Putamen (tissue), 1 donor: ENCODE measurements at regions not wholly inside any gene's neighbourhood (a gene's known extent, or its start where the extent isn't known, plus 50 kb on each side); places are given as distances from the start of the nearest gene placed in this dataset.

ENCODE experiments used
- DNase-seq: peaks from one replicate; pipeline ENCODE4 v3.0.0-alpha.2; 2016; ENCODE audit warnings: low spot score

DNA sequence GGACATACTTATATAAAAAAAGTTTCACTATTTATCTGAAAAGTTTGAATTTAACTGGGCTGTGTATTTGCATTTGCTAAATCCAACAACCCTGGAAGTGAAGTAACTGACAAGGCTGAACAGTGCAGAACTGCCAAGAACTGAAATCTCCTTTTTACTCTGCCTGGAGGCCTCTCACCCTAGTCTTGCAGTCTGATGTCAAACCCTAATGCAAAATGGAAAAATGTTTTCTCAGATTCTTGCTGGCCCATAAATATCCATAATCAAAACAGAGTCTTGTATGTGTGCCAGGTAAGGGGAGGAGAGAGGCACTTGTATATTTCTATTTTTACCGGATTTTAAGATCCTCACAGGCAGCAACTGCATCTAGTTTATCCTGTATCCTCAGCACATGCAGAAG is 432.7 kb upstream of the KLF4 start:
- DNase-seq, result no peak

- DNase-seq, result peak; percentile 52
Measured at GRCh38 chr9:107919263-107919662, 429.7 kb upstream of the KLF4 start.

GRCh38 chr9:107918749-107919148 is 429.2 kb upstream of the KLF4 start:
- no peak for DNase-seq

GRCh38 chr9:107914151-107914550 is 424.6 kb upstream of the KLF4 start:
- DNase-seq, result no peak

DNA sequence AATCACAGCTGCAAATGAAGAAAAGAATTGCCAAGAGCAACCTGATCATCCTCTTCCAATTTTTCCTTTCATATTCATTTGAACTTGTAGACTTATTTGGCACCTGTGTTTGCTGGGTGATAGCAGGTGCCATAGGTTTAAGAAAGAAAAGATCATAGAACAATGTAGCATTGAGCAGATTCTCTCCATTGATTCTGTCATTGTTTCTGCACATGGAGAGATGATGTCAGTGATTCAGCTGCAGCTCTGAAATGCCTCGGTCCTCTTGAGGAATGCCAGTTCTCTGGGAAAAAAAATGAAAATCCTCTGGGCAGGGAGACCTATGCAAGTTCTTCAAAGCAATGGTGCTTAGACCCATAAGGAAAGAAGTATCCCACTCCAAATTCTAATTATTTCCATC is 418.1 kb upstream of the KLF4 start:
- DNase-seq, result peak; percentile 86

DNA sequence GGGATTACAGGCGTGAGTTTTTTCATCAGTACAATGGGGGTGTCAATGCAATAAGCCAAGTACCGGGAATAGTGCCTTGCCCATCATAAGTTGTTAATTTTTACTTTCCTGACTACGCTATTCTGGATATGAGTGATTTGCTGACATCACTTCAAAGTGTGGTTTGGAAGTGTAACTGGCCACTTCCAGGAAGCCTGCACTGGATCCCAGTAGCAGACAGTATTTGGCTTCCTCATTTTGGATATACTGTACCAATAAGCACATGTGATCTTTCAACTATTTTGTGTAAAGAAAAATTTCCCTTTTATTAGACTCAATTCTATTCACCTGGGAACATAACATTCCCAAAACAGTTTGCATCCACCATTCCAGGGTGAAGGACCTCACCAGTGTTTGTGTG is 417.7 kb upstream of the KLF4 start:
- DNase-seq, result no peak

DNA sequence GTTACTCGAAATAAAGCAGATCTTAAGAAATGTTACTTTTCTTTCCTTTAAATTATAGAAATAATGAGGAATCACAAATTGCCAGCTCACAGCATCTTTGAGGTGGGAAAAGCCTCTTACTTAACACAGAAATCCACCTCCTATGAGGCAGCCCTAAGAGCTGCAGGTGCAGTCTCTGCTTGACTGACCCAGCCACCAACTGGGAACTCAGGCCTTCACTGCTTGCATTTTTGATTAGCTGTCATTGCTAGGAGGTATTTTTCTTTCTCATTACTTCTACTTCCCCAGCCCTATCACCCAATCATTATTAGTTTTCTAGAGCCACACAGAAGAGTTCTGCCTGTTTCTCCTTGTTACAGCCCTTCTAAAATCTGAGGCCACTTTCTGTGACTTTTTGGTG is 416.5 kb upstream of the KLF4 start:
- DNase-seq, result no peak

- peak; percentile 36 for DNase-seq
Measured at GRCh38 chr9:107905308-107906020, 415.9 kb upstream of the KLF4 start.

- DNase-seq, result no peak
Measured at GRCh38 chr9:107899961-107900330, 410.4 kb upstream of the KLF4 start.

DNA sequence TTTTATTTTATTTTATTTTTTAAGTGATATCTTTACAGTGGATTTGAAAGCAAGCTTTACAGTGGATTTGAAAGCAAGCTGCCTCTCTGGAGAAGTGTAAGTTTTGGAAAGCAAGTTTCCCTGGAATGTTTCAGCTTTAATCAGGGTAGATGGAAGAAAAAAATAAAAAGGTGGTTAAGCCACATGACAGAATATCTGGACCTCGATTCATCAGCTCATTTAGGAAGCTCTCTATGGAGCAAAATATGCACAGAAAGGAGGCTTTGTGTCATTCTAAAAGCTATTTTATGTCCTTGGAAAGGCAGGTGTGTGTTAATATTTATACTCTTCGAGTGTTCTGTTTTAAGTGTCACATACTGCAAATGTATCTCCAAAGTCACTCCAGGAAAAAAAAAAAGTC is 409.2 kb upstream of the KLF4 start:
- DNase-seq, result no peak

GRCh38 chr9:107896544-107896943 is 407.0 kb upstream of the KLF4 start:
- no peak for DNase-seq

GRCh38 chr9:107895501-107896001 is 406.0 kb upstream of the KLF4 start:
- DNase-seq, result no peak

DNA sequence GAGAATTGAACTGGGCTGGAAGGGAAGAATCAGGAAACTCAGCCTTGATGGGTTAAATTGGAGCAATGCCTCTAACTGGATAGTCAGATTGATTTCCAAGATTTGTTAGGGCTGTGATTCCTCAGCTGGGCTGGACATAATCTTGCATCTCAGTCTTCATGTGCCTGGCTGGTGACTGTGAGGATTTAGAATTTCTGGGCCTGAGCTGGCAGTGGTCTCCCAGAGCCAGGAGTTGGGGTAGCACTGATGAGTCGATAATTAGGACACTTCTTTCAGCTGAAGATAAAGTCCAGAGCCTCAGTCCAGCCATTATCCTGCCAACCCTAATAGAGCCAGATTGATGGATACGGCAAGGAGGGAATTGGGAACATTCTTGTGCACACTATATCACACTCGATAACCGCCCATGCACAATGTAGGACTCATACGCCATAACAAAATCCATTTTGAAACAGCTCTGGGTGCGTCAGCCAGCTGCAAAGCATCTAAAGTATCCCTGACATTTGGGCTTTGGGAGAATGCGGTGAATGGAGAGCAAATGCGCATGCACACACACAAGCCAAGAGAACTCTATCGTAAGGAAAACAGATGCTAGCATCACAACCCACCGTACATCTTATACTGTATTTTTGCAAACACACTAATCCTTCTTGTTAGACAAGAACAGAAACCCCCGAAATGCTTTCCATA is 405.1 kb upstream of the KLF4 start:
- no peak for DNase-seq

DNA sequence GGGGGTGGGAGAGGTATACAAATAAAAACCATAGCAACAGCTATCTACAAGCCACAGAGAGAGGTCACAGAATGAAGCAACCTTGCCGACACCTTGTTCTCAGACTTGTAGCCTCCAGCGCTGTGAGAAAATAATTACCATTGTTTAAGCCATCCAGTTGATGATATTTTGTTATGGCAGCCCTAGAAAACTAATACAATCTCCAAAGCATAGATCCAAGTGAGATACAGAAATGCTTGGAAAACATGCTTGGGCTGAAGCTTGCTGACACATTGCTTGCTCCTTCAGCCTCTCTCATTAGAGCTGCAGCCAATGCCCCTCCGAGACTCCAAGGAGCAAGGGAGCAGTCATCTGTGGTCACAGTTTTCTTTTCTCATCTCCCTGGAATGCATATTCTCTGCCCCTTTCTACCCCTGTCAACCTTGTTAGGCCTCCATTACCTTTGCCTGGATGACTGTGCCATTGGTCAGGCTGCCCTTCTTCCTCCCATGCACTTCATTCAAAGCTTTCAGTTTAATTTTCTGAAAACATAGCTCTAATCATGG is 401.4 kb upstream of the KLF4 start:
- DNase-seq, result no peak

DNA sequence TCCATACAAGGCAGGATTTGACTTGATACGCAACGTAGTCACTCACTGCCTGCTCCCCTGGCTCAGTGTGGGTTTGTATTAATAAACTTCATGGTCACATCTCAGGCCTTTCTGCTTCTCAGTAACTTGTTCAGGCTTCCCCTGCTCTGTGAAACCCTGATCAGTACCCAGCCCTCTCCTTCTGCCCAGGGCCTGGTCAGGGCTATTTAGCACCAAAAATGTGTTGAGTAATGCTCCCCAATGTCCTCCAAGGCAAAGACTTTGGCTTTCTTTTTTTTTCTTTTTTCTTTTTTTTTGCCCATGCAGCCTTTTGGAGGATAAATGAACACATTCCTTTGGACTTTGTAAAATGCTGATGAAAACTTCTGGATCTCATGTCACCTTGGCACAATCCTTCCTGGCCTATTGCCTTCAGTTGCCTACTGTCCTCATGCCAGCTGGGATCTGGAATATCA is 399.2 kb upstream of the KLF4 start:
- no peak for DNase-seq

DNA sequence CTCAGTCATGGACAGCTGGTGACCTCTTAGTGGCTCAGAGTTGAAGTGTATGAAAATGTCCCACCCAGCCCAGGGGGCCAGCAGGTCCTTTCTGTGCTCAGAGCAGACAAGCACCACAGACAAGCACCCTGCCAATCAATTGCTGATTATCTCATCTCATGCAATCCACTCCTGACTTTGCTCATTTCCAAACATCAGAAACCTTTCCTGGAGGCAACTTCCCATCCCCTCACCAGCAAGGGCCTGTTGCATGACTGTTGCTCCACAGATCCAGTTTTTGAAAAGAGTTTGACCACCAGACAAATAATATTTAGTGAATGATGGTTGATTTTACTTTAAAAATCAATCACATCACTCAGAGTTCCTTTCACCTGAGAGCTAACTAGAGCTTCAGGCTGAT is 397.3 kb upstream of the KLF4 start:
- no peak for DNase-seq

DNA sequence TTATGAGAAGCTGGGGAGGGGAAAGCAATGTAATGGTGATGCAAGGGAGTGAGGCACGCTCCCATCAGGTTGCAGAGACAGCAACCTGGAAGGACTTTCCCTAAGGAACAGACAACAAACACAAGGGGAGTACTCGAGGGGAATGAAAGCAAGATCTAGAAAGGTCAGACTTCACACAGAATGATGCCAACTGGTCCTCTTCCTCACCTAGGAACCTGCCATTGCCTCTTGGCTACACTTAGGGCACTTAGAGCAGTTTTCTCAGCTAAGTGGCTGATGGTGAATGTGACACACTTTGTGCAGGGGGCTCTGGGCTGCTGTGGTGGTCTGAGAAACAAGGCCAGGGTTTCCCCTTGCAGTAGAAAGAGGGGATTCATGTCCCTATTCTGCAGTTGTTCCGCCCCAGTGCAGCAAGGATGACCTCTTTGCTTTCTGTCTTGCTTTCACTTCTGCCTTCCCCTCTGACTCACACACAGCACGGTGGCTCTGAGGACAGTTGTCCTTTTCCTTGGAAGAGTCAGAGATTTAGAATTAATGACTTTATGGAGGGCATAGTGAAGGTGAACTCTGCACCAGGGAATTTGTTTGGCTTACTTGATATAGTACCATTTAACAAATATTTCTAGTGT is 394.0 kb upstream of the KLF4 start:
- no peak for DNase-seq

- DNase-seq, result peak; percentile 48
Measured at GRCh38 chr9:107881626-107882300, 392.2 kb upstream of the KLF4 start.

- DNase-seq, result no peak
Measured at GRCh38 chr9:107878462-107878861, 388.9 kb upstream of the KLF4 start.

DNA sequence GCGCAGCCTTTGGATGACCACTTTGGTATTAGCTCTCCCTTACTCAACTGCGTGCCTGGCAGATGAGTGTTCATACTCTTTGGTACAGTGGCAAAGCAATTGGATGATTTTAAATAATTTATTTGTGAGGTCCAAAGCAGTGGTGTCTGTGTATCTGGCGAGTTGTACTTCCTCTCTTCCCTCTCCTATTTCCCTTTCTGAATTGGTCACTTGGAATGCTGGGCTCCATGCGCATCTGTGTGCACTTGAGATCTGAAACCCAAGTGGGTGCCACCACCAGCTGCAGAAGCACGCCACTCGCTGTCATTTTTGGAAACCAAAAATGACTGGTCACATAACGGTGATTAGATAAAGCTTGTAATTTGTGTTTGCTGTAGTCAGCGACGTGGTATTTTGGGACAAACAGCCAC is 386.0 kb upstream of the KLF4 start:
- DNase-seq, result no peak

DNA sequence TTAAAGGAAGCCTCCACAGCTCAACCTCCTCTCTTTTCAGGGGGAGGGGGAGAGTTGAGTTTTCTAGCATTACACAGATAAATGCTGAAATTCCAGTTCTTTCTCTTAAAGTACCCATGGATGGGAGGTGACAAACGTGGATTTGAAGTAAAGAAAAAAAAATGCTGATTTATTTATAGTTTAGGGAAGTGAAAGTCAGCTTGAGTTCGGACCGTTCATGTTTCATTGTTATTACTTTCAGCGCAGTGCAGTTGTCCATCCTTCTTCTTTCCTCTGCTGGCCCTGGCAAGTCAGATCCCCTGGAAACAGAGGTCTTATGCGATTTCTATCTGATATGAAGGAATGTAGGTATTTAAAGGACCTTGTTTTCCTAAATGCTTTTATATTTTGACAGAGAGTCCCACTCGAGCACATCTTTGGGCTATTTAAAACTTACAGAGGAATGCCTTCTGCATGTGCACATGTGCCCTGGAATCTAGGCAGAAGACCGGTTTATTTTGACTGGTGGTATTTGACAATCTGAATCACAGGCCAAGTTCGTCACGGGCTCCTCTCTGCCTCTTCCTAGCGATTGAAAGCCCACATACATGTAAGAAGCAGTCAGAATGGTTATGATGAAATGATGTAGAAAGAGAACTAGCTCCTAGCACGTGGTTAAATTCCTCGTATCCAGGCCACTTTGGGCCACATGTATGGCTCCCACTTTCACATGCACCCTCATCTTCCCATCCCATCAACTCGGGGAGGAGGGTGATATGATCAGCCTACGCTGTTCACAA is 385.2 kb upstream of the KLF4 start:
- DNase-seq, result no peak

DNA sequence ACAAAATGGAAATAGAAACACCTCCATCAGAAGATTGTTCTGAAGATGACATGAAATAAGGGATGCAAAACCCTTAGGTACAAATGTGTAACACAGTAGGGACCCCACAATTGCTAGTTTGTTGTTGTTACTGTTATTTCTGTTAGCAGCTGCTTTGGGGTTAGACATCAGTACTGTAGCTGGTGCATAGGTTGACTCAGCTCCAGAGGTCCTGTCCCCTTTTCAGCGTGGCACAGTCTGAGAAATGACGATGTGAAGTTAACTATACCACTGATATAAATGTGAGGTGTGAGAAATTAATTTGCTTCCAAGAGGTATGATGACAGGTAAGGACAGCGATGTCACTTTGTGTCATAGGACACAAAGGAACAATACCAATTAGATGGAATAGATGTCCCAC is 384.6 kb upstream of the KLF4 start:
- DNase-seq, result no peak
